ENCODE measurements at regions not wholly inside any gene's neighbourhood (a gene's known extent, or its start where the extent isn't known, plus 50 kb on each side); places are given as distances from the start of the nearest gene placed in this dataset.

GRCh38 chr5:79886456-79886855, 104.6 kb downstream of the MTX3 start:
- TF ChIP-seq CTCF (IDR thresholded peaks at IDR 0.05), result no peak
- TF ChIP-seq POLR2A (IDR thresholded peaks at IDR 0.05), result no peak
